ENCODE measurements at regions not wholly inside any gene's neighbourhood (a gene's known extent, or its start where the extent isn't known, plus 50 kb on each side); places are given as distances from the start of the nearest gene placed in this dataset.

GRCh38 chrX:35150642-35151239, 208.1 kb downstream of the FAM47B start:
- H3K4me1 ChIP-seq (ENCODE audit: insufficient read depth, low read length, poor library complexity, severe bottlenecking) = no peaks in the 10 kb centered on the region
- no peaks in the 10 kb centered on the region for H3K36me3 ChIP-seq (ENCODE audit: insufficient read depth, low read length, poor library complexity, severe bottlenecking)
- no peaks in the 10 kb centered on the region for H3K9me3 ChIP-seq (ENCODE audit: low read depth, low read length, poor library complexity, severe bottlenecking)
- intact Hi-C loops (cut with micrococcal nuclease; ENCODE audit: unreplicated experiment) = no loop called here
- no TSS peak for BruUV-seq (replicated peaks)
- ChIA-PET CTCF (no interaction called here), POLR2A (ENCODE audit: low non-redundant PET) (no interaction called here)
- H3K4me3 ChIP-seq (ENCODE audit: low read depth, low read length, poor library complexity, severe bottlenecking) = no peak overlapping the region
- DNase-seq (ENCODE audit: low spot score) = no peak
- no peaks in the 10 kb centered on the region for H3K27me3 ChIP-seq (replicated peaks; ENCODE audit: insufficient read depth, low read depth, low read length, poor library complexity)
- TF ChIP-seq EZH2 (IDR thresholded peaks at IDR 0.05; ENCODE audit: borderline replicate concordance, low read depth, low read length, poor library complexity, severe bottlenecking) (no peak), CTCF (conservative IDR thresholded peaks at IDR 0.05; ENCODE audit: low read depth, low read length) (no peak)
- H3K27ac ChIP-seq (ENCODE audit: low read depth, low read length, poor library complexity, severe bottlenecking) = no peak overlapping the region

GRCh38 chrX:35166023-35166422, 223.4 kb downstream of the FAM47B start:
- TF ChIP-seq EZH2 (IDR thresholded peaks at IDR 0.05; ENCODE audit: borderline replicate concordance, low read depth, low read length, poor library complexity, severe bottlenecking) = no peak
- CTCF ChIA-PET = no interaction called here
- POLR2A ChIA-PET (ENCODE audit: low non-redundant PET) = no interaction called here
- Histone ChIP-seq H3K36me3 (ENCODE audit: insufficient read depth, low read length, poor library complexity, severe bottlenecking) (no peaks in the 10 kb centered on the region), H3K9me3 (ENCODE audit: low read depth, low read length, poor library complexity, severe bottlenecking) (no peaks in the 10 kb centered on the region), H3K4me3 (ENCODE audit: low read depth, low read length, poor library complexity, severe bottlenecking) (no peak overlapping the region), H3K27ac (ENCODE audit: low read depth, low read length, poor library complexity, severe bottlenecking) (no peak overlapping the region), H3K4me1 (ENCODE audit: insufficient read depth, low read length, poor library complexity, severe bottlenecking) (no peaks in the 10 kb centered on the region), H3K27me3 (replicated peaks; ENCODE audit: insufficient read depth, low read depth, low read length, poor library complexity) (no peaks in the 10 kb centered on the region)
- DNase-seq (ENCODE audit: low spot score) = no peak
- intact Hi-C loops (cut with micrococcal nuclease; ENCODE audit: unreplicated experiment) = no loop called here
- no TSS peak for BruUV-seq (replicated peaks)
